Right lobe of liver (tissue), 6 donors: ENCODE measurements at regions not wholly inside any gene's neighbourhood (a gene's known extent, or its start where the extent isn't known, plus 50 kb on each side); places are given as distances from the start of the nearest gene placed in this dataset.

Source experiments
- ATAC-seq, 4 donors: fragments of 200-7000 bp; cut with Tn5 transposase; one replicate each; pipeline ENCODE4 v1.9.1; 2020; ENCODE audit warnings: mild to moderate bottlenecking in 4 of 4, moderate library complexity in 4 of 4
- DNase-seq, 3 donors: peaks; one replicate each; pipeline ENCODE4 v3.0.0-alpha.2; 2020
- H3K27ac ChIP-seq, 3 donors: fragments of 200-600 bp; one replicate each; pipeline ENCODE4 v1.8.0; 2022
- H3K27me3 ChIP-seq, 2 donors: fragments of 200-600 bp; one replicate each; pipeline ENCODE4 v1.8.0; 2022
- H3K36me3 ChIP-seq, 4 donors: fragments of 200-600 bp; sonication (generic) in 1 of 4; one replicate each; pipeline versions ENCODE4 v1.5.1 to v1.8.0; 2017 to 2022; ENCODE audit warnings: control low read depth in 1 of 4
- H3K4me1 ChIP-seq, 4 donors: fragments of 200-600 bp; sonication (generic) in 1 of 4; one replicate each; pipeline versions ENCODE4 v1.5.1 to v1.8.0; 2017 to 2022; ENCODE audit warnings: control low read depth in 1 of 4
- H3K4me3 ChIP-seq, 3 donors: fragments of 200-600 bp; one replicate each; pipeline ENCODE4 v1.8.0; 2022
- H3K9me3 ChIP-seq, 4 donors: fragments of 200-600 bp; sonication (generic) in 1 of 4; one replicate each; pipeline versions ENCODE4 v1.5.1 to v1.8.0; 2017 to 2022; ENCODE audit warnings: control low read depth in 1 of 4
- POLR2A ChIP-seq: fragments of 450-650 bp; IDR thresholded peaks from one replicate; pipeline ENCODE4 v1.6.1; 2017; ENCODE audit warnings: antibody characterized with exemption, mild to moderate bottlenecking
- WGBS: methylation state at CpG from one replicate; pipeline ENCODE4 v1.1.6; 2018; ENCODE audit warnings: low coverage, low lambda C conversion rate; ENCODE audit not compliant: insufficient coverage; ENCODE audit errors: missing lambda C conversion rate; 5-methylcytosine and 5-hydroxymethylcytosine counted together
- intact Hi-C, 2 donors: fragments of 100-400 bp; cut with DNase I; formaldehyde crosslinking; loops; one replicate each; pipeline versions ENCODE4 v1.11.2 to v1.14.1; 2022
- small RNA-seq, 2 experiments: library from RNA; depleted of rRNA; stranded (forward); fragments of <200 nt; gene quantifications; one replicate each; pipeline ENCODE3, GENCODE V24; 2016
- TF ChIP-seq, protein P1 (sequence below), 4 donors: fragments of 200-600 bp in 3 of 4; fragments of 450-650 bp in 1 of 4; IDR thresholded peaks; one replicate each; pipeline versions ENCODE4 v1.5.1 to v1.8.0; 2016 to 2022; ENCODE audit warnings: antibody characterized with exemption in 4 of 4, mild to moderate bottlenecking in 2 of 4
- donor health status: DM: no; HTN: yes; CAD: no.
- donor health status: DM: no; HTN: no; CAD: no.
- donor health status: DM: no; HTN: no; CAD: no.
- donor health status: DM: no; HTN: yes; CAD: no.
- donor health status: DM: no; HTN: yes; CAD: no.

DNA sequence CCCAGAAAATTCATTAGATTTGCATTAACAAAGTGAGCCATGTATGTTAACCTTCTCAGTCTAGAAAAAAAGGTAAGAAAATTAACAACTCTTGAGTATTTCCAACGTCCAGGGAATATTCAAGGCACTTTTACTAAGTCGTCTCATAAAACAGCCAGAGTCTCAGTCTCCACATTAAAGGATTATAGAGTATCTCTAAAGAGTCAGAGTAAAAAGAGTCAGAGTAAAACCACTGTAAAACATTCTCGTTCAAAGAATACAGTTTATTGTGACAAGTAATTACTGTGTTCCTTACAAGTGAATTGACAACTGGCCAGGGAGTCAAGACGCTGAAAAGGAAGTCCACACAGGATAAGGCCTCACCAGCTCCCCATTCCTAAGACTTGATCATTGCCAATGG is 97.2 kb upstream of the ISL1 start:
- H3K27me3 ChIP-seq: no peaks in the 10 kb centered on the region
- no peak overlapping the region for H3K27ac ChIP-seq
- H3K4me1 ChIP-seq: no peaks in the 10 kb centered on the region

DNA sequence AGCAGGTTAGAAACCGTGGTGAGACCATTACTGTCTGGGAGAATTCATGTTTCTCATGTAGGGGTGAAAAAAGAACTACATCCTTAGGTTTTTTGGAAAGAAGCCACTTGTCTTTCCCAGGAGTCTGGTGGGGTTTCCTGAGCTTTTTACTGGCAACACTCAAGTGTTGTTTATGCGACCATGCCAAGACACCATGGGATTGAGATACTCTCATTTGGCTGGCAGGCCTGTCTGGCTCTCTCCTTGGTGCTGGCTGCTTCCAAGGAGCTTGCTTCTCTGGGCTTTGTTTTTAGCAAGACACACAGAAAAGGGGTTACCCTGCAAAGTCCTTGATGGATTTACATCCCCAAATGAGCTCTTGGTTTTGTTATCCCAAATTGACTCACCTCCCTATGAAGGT is 80.9 kb upstream of the ISL1 start:
- intact Hi-C loops: no loop called here
- DNase-seq (no peak), ATAC-seq (no peak)
- Histone ChIP-seq H3K4me1 (no peaks in the 10 kb centered on the region), H3K27me3 (no peaks in the 10 kb centered on the region), H3K36me3 (no peaks in the 10 kb centered on the region), H3K9me3 (no peaks in the 10 kb centered on the region), H3K27ac (no peak overlapping the region), H3K4me3 (no peak overlapping the region)
- TF ChIP-seq, protein P1, sequence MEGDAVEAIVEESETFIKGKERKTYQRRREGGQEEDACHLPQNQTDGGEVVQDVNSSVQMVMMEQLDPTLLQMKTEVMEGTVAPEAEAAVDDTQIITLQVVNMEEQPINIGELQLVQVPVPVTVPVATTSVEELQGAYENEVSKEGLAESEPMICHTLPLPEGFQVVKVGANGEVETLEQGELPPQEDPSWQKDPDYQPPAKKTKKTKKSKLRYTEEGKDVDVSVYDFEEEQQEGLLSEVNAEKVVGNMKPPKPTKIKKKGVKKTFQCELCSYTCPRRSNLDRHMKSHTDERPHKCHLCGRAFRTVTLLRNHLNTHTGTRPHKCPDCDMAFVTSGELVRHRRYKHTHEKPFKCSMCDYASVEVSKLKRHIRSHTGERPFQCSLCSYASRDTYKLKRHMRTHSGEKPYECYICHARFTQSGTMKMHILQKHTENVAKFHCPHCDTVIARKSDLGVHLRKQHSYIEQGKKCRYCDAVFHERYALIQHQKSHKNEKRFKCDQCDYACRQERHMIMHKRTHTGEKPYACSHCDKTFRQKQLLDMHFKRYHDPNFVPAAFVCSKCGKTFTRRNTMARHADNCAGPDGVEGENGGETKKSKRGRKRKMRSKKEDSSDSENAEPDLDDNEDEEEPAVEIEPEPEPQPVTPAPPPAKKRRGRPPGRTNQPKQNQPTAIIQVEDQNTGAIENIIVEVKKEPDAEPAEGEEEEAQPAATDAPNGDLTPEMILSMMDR (IDR thresholded peaks at IDR 0.05): no peak
- no peak for TF ChIP-seq POLR2A
- 18% methylated on average over 2 of the region's 2 CpGs for WGBS

More for the DNA sequence above, 97.2 kb upstream of the ISL1 start:
- ATAC-seq: no peak
- TF ChIP-seq, protein P1 (IDR thresholded peaks at IDR 0.05): no peak
- TF ChIP-seq POLR2A: no peak
- Histone ChIP-seq H3K9me3 (no peaks in the 10 kb centered on the region), H3K36me3 (no peaks in the 10 kb centered on the region), H3K4me3 (no peak overlapping the region)
- DNase-seq: no peak
- WGBS: 37% methylated on average over 4 of the region's 4 CpGs
- intact Hi-C loops: no loop called here

DNA sequence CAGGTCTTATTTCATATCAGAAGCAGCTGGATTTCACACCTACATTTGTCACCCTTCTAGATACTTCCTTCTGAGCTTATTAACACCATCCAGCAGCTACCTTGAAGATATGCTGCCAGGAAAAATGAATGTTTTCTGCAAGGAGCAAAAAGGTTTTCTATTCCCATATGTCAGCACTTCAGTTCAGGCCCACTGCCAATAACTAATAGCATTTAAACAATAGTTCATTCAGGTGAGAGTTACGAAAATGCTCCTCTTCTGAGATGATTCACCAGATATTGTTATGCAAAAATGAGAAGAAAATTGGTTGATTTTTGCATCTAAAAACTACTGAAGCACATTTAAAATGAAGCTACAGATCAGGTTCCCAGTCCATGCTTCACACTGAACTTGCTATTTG is 56.4 kb upstream of the ISL1 start:
- ATAC-seq (no peak), DNase-seq (no peak)
- Histone ChIP-seq H3K27me3 (no peaks in the 10 kb centered on the region), H3K9me3 (no peaks in the 10 kb centered on the region), H3K36me3 (no peaks in the 10 kb centered on the region), H3K27ac (no peak overlapping the region), H3K4me1 (no peaks in the 10 kb centered on the region), H3K4me3 (no peak overlapping the region)
- TF ChIP-seq, protein P1 (IDR thresholded peaks at IDR 0.05): no peak
- no peak for TF ChIP-seq POLR2A
- 11% methylated on average over 1 of the region's 1 CpG for WGBS
- intact Hi-C loops: no loop called here

Small RNA genes in the stretch of these regions (small RNA-seq; reads per million reads assigned to genes)
- gene AC022441.3 (0 reads per million in 2 experiments), gene RNU6-1296P (0 reads per million in 2 experiments), gene RNU6-480P (0 reads per million in 2 experiments)
